Nephron (organoid): ENCODE measurements at regions not wholly inside any gene's neighbourhood (a gene's known extent, or its start where the extent isn't known, plus 50 kb on each side); places are given as distances from the start of the nearest gene placed in this dataset.

ENCODE experiments used
- H3K27ac Mint-ChIP-seq, 3 experiments: 2 replicates each; pipeline ENCODE4 v1.8.0; 2020; ENCODE audit warnings: mixed read lengths in 3 of 3, mild to moderate bottlenecking in 2 of 3, moderate library complexity in 1 of 3
- H3K27me3 Mint-ChIP-seq: 2 replicates; pipeline ENCODE4 v1.8.0; 2021; ENCODE audit warnings: low read depth, mild to moderate bottlenecking, moderate library complexity, mixed read lengths
- H3K36me3 Mint-ChIP-seq: 2 replicates; pipeline ENCODE4 v1.8.0; 2020; ENCODE audit warnings: low read depth, mixed read lengths
- H3K4me1 Mint-ChIP-seq: 2 replicates; pipeline ENCODE4 v1.8.0; 2020; ENCODE audit warnings: mixed read lengths
- H3K4me3 Mint-ChIP-seq, 3 experiments: 2 replicates each; pipeline ENCODE4 v1.8.0; 2020; ENCODE audit warnings: mild to moderate bottlenecking in 3 of 3, mixed read lengths in 3 of 3, moderate library complexity in 2 of 3
- H3K9me3 Mint-ChIP-seq: 2 replicates; pipeline ENCODE4 v1.8.0; 2020; ENCODE audit warnings: mixed read lengths
- CTCF ChIP-seq, 3 experiments: fragments of 200-600 bp; sonication (generic); IDR thresholded peaks; one replicate each; pipeline ENCODE4 v1.5.0; 2021; ENCODE audit warnings: antibody characterized with exemption in 3 of 3; ENCODE audit not compliant: unreplicated experiment in 3 of 3

GRCh38 chr15:61476741-61477140 is 247.6 kb upstream of the RORA start:
- Mint-ChIP-seq H3K27me3 (no peaks in the 10 kb centered on the region), H3K27ac (peak overlapping the region in 1 of 3 experiments; percentile 14), H3K36me3 (no peaks in the 10 kb centered on the region), H3K9me3 (no peaks in the 10 kb centered on the region), H3K4me1 (peaks cover 12% of the 10 kb centered on the region), H3K4me3 (no peak overlapping the region)
- no peak for TF ChIP-seq CTCF (IDR thresholded peaks at IDR 0.05; ENCODE audit: unreplicated experiment in 3 of 3)

GRCh38 chr15:61474796-61475195 is 245.7 kb upstream of the RORA start:
- Mint-ChIP-seq H3K4me3 (no peak overlapping the region), H3K4me1 (peaks cover 7% of the 10 kb centered on the region), H3K36me3 (no peaks in the 10 kb centered on the region), H3K27me3 (no peaks in the 10 kb centered on the region), H3K9me3 (no peaks in the 10 kb centered on the region), H3K27ac (no peak overlapping the region)
- no peak for TF ChIP-seq CTCF (IDR thresholded peaks at IDR 0.05; ENCODE audit: unreplicated experiment in 3 of 3)

DNA sequence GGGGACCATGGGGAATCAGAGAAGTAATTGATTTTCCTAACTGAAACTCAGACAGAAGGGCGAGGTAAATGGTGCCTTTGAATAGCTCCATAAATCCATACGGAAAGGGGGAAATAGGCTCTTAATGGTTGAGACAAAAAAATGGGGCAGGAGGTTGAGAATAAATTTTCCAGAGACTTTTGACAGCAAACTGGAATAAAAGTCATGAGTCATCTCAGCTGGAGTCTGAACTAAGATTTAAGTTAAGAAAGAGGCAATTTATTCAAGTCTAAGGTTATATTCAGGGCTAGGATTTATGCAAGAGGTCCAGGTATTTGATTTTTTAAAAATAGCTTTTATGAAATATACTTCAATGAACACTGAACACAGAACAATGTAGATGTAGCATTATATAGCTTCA is 238.7 kb upstream of the RORA start:
- Mint-ChIP-seq H3K9me3 (no peaks in the 10 kb centered on the region), H3K4me3 (no peak overlapping the region), H3K4me1 (peaks cover 7% of the 10 kb centered on the region), H3K27ac (peak overlapping the region in 2 of 3 experiments; percentile 3 to 4), H3K36me3 (no peaks in the 10 kb centered on the region), H3K27me3 (no peaks in the 10 kb centered on the region)
- no peak for TF ChIP-seq CTCF (IDR thresholded peaks at IDR 0.05; ENCODE audit: unreplicated experiment in 3 of 3)

DNA sequence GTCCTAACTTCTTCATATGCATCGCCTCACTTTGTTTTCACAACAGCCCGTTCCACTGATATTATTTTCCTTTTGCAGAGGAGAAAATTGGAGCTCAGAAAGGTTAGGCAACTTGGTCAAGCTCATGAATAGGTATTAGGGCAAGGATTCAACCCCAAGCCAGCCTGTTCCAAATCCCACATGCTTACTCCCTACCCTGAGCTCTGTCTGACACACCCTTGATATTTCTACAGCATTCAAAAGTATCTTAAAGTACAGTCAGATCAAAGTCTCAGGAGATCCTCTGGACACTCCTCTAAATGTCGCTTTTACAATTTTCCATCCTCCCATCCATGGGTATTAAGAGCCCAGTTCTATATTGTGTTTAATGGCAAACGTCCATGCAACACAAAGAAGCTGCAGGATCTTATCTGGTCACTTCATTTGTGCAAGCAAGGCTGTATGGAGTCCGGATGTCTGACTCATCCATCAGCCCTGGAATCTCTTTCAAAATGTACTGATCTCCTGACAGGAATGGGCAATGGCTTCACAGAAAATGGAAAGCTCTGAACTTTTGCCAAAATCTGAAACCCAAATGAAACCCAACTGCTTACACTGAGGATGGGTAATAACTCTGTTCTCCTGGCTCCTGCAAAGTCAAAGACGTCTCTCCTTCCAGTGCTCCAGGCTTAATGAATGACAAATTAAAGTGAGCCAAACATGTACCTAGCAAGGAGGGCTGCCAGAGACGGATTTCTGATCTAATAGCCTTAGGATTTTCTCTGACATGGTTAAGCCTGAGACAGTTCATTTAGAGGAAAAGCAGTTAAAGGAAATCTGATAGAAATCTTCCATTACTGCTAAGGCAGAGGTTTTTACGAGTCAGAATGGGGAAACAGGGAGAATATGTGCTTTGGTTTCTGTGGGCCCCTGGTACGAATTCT is 230.9 kb upstream of the RORA start:
- Mint-ChIP-seq H3K4me1 (peaks cover 12% of the 10 kb centered on the region), H3K36me3 (no peaks in the 10 kb centered on the region), H3K27ac (peak overlapping the region in 1 of 3 experiments; percentile 36), H3K27me3 (no peaks in the 10 kb centered on the region), H3K9me3 (peaks cover 3% of the 10 kb centered on the region), H3K4me3 (no peak overlapping the region)
- TF ChIP-seq CTCF (IDR thresholded peaks at IDR 0.05; ENCODE audit: unreplicated experiment in 3 of 3), result no peak

GRCh38 chr15:61457050-61457733 is 228.1 kb upstream of the RORA start:
- Mint-ChIP-seq H3K4me3 (no peak overlapping the region), H3K36me3 (no peaks in the 10 kb centered on the region), H3K4me1 (peaks cover 12% of the 10 kb centered on the region), H3K9me3 (peaks cover 3% of the 10 kb centered on the region), H3K27ac (no peak overlapping the region), H3K27me3 (no peaks in the 10 kb centered on the region)
- no peak for TF ChIP-seq CTCF (IDR thresholded peaks at IDR 0.05; ENCODE audit: unreplicated experiment in 3 of 3)
